ENCODE measurements at regions not wholly inside any gene's neighbourhood (a gene's known extent, or its start where the extent isn't known, plus 50 kb on each side); places are given as distances from the start of the nearest gene placed in this dataset.

GRCh38 chr21:24759348-24760075, 847.8 kb downstream of the MRPL39 start:
- no peak for TF ChIP-seq CTCF (conservative IDR thresholded peaks at IDR 0.05; ENCODE audit: low read depth in 2 of 2)
- TF ChIP-seq, protein P1, sequence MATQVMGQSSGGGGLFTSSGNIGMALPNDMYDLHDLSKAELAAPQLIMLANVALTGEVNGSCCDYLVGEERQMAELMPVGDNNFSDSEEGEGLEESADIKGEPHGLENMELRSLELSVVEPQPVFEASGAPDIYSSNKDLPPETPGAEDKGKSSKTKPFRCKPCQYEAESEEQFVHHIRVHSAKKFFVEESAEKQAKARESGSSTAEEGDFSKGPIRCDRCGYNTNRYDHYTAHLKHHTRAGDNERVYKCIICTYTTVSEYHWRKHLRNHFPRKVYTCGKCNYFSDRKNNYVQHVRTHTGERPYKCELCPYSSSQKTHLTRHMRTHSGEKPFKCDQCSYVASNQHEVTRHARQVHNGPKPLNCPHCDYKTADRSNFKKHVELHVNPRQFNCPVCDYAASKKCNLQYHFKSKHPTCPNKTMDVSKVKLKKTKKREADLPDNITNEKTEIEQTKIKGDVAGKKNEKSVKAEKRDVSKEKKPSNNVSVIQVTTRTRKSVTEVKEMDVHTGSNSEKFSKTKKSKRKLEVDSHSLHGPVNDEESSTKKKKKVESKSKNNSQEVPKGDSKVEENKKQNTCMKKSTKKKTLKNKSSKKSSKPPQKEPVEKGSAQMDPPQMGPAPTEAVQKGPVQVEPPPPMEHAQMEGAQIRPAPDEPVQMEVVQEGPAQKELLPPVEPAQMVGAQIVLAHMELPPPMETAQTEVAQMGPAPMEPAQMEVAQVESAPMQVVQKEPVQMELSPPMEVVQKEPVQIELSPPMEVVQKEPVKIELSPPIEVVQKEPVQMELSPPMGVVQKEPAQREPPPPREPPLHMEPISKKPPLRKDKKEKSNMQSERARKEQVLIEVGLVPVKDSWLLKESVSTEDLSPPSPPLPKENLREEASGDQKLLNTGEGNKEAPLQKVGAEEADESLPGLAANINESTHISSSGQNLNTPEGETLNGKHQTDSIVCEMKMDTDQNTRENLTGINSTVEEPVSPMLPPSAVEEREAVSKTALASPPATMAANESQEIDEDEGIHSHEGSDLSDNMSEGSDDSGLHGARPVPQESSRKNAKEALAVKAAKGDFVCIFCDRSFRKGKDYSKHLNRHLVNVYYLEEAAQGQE (IDR thresholded peaks at IDR 0.05; ENCODE audit: unreplicated experiment): no peak
- no peak for TF ChIP-seq POLR2AphosphoS5 (IDR thresholded peaks at IDR 0.05; ENCODE audit: low read depth)
- no peak for TF ChIP-seq NANOG (IDR thresholded peaks at IDR 0.05; ENCODE audit: borderline replicate concordance)

All from GM23338 (cell line).